ENCODE measurements at regions not wholly inside any gene's neighbourhood (a gene's known extent, or its start where the extent isn't known, plus 50 kb on each side); places are given as distances from the start of the nearest gene placed in this dataset.
"Not testable (repeated sequence)": the region's sequence is repeated elsewhere in the genome, so short reads cannot be mapped to it uniquely, and the experiment has no call there.

DNA sequence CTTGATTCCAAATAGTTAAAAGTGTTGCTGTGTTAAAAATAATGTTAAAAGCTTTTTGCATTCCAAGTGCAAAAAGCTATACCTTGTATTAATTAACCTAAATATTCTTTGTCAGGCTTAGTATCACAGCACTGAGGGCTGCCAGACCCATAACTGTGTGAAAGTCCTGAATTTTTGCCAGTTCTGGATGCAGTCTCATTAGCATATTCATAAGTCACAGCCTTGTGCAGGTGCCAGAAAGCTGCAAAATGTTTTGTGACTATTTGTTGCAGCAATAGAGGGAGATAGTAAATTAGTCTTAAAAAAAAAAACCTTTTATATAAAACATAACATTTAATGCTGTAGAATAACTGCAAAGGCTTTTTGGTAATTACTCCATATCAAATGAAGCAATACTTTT, 56.6 kb downstream of the SLITRK1 start:
- no peak for DNase-seq

DNA sequence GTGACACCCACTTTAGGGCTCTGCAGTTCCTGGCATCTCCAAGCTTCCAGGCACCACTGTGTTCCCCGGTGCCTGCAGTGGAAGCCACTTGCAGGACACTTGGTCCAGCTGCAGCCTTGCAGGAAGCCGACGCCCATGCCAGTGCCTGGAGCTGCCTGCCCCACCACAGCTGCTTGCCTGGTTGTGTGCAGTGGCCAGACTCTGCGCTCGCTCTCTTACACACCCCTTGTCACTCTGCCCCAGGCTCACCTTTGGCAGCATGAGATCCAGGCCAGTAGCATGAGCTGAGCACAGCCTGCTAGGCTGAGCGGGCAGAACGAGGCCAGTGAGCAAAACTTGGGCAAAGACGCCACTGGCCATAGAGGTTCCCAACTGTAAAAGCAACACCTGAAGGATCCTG, 57.7 kb downstream of the SLITRK1 start:
- no peak for DNase-seq

DNA sequence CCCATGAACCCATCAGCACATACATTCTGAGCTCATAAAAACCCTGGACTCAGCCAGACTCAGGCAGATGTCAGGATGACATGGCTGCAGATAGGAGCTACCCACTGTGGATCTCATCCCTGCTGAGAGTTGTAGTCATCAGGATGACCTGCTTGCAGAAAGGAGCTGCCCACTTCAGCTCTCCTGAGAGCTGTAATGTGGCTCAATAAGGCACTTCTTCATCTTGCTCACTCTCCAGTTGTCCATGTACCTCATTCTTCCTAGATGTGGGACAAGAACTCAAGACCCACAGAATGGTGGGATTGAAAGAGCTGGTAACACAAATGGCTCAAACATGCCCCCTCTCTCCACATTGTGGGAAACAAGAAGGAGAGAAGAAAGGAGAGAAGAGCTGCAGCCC, 58.2 kb downstream of the SLITRK1 start:
- DNase-seq: no peak

DNA sequence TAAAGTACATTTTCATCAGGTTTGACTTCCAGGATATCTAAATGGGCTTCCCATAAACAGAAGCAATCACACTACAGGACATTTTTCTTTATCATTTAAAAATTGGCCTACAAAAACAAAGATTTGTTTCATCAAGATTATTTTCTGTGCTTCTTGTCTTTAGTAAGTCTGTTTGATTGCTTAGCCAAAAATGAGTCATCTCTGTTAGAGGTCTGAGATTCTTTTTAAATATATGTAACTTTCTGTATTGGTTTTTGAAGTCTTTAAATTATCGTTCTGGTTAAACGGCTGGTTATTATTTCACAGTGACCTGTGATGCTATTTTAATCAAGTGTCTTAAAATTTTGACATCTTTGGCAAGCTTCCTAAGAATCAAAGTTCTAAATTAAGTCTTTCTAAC, 62.7 kb downstream of the SLITRK1 start:
- no peak for DNase-seq

DNA sequence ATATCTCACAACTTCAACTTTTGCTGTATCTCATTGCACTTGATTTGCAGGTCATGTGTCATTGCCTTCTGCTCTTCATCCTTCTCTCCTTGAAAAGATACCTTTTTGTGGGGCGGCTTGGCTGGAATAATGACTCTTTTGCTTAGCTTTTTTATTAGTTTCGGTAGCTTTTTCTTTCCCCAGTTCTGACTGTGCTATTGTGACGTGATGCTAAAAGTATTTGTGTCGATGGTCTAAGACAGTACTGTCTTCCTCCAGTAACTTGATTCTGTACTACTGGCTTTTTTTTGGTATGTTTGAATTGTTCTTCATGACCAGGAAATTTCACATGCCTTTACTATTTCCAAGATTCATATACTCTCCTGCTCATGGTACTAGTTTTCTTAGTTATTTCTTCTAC, 63.1 kb downstream of the SLITRK1 start:
- DNase-seq: no peak

DNA sequence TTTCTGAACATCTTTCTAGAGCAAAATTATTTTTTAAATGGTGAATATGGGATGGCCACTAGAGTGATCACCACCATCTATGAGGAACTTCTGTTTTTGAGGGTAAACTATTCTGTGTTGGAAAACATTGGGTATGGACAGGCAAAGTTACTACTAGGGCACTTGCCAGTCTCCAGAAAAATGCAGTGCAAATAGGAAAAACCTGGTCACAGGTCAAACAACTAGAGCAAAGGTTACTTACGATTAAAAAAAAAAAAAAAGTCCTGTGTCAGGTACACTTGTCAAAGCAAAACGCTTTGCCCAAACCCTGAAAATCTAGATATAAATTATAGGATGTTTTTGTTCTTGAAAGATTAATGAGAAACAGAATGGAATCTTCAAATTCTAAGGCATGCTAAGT, 66.2 kb downstream of the SLITRK1 start:
- no peak for DNase-seq

DNA sequence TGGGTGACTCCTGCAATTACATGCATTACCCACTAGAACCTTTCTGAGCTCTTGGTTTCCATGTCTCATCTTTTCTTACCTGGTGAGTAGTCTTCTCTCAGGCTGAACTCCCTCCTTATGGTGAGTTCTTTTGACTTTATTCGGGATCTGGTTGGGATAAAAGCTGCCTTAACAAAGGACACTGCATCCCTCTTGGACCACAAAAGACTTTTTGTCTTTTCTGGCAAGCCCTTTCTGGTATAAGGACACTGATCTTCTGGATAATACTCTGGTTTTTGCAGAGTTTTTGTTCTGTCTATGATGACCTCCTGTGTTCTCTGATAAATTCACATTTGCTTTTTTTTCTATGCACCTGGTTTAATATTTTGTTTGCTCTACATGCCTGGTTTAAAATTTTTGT, 66.7 kb downstream of the SLITRK1 start:
- DNase-seq: no peak

DNA sequence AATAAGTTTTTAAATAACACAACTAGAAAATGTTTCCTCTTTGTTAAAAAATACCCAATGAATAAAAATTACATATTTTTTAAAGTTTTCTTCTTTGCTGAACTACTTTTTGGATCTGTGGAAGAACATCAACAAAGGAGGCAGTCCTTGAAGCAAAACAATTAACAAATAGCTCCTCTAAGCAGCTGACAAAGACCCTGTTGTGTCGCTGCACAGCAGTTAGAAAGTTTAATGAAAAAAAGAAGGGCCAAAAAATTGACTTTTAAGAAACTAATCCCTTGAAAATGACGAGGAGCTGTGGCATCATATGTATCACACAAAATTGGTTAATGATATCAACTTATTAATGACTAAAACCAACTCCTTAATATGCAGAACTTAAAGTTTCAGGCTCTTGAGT, 72.1 kb downstream of the SLITRK1 start:
- no peak for DNase-seq

DNA sequence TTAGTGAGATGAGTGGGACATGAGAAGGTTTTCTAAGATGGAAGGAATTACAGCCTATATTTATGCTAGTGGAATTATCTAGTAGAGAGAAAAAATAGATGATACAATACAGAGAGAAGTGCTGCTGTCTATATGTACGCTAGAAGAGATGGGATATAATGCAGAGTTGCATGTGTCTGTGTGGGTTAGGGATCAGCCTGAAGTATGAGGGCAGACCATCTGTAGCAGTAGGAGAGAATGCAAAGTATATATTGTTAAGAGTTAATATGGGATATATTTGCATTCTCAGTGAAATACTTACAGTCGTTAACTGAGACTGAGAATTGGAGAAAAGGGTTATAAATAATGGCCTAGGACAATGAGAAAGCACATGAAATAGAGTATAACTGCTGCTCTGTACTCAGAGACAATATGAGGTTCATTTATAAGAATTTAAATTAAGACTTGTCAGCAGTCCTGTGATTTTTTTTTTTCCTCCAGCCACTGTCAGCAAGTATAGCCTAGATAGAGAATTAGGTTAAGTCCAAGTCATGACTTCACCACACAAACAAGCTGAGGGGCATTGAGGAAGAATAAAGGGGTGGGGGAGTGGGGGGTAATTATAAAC, 77.8 kb downstream of the SLITRK1 start:
- DNase-seq: no peak

DNA sequence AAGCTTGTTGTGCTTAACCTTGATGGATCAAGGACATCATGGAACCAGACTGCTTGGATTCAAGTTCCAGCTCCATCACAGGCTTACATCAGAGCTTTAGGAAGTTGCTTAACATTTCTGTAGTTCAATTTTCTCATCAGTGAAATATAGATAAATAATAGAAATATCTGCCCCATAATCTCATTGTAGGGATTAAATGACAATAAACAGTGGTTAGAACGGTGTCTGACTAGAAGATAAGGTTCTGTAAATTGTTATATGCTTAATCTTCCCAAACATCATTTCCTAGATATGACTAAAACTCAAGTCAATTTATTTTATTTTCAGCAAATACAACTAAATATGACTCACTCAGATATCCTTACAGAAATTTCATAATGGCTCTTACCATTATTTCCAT, 83.5 kb downstream of the SLITRK1 start:
- DNase-seq: no peak

DNA sequence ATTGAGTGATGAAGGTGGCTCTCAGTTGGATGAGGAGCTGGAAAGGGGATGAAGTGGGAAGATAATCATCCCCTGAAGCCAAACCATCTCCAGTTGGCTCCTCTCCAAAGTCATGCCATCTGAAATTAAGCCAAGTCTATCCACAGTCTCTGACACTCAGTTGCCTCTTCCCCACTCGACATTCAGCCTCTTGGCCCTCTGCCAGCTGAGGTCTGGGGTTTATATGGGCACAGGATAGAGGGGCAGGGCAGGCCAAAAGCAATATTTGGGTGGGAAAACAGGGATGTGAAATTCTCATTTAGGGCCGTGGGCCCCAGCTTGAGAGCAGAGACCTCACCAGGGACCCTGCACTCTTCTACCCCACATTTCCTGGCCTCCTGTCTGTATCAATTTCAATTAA, 85.9 kb downstream of the SLITRK1 start:
- no peak for DNase-seq

DNA sequence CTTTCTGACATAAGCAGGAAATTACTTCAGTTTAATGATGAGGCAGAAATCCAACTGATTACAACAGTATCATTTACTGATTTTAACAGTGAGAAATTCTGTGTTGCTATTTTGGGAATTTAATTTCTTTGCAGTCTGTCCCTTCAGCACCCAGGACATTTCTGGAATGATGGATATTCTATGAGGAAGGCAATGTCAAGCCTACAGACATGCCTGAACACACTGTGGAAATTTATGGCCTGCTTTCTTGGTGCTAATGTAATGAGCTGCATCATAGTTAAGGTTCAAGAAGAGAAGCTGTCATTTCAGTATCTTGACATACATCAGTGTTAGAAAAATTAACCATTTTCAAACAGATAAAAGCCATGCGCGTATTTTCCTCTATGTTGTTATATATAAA, 87.7 kb downstream of the SLITRK1 start:
- DNase-seq: no peak

DNA sequence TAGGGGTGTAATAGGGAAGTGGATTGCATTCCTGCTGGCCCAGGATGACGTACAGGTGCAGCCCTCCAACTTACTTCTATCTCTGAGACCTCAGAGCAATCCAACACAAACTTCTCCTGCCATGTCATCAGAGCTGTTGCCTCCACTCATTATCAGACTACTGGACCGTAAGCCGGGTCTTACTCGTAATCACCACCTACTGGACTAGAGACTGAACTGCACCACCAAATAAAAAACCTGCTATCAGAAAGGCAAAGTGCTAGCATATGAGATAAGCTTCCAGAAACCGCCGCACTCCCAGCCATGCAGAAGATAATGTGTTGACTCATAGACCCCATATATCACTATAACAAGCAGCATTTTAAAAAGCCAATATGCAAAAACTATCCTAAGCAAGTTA, 102.0 kb downstream of the SLITRK1 start:
- DNase-seq: no peak

DNA sequence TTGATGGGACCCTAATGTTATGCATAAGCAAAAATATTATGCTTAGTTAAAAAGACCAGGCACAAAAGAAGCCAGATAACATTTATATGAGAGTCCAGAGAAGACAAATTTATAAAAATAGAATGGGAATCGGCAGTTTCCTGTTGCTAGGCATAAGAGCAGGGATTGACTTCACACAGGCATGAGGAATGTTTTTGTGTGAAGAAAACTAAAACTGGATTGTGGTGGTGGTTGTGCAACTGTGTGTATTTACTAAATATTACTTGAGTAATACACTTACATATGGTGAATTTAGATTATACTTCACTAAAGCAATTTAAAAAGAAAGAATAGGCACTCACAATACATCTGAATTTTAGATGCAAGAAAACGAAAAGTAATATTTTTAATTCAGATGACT, 108.3 kb downstream of the SLITRK1 start:
- no peak for DNase-seq

DNA sequence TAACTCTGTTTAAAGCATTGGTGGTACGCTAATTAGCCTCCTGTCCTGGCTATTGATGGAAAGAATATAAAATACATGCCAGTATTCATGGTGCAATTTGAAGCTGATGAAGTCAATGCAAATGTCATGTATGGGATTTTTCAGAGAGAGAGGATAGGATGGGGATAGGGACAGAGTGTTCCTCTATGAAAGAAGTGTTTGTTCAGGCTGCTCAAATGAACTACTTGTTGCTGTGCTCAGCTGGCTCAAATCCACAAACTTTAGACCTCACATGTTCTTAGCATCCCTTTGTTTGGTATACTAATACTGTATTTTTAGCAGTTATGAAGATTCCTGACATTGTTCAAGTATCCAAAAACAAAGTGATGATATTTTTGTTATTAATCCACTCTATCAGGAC, 116.5 kb downstream of the SLITRK1 start:
- no peak for DNase-seq

DNA sequence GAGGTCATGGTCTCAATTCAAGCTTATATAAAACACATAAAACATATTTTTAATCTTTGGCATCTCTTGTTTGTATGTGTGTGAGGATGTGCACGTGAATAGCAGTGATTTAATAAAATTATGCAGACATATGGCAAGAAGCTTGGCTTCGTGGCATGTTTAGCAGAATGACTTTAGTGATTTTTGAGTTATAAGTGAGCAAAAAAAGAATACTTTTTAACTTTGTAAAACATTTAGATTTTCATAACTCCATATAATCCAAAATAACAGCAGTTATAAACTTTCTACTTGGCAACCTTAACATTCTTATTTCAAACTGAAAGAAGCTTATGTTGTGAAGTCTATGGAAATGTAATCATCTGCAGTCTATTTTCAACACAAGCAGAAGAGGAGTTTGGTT, 120.6 kb downstream of the SLITRK1 start:
- DNase-seq: no peak

DNA sequence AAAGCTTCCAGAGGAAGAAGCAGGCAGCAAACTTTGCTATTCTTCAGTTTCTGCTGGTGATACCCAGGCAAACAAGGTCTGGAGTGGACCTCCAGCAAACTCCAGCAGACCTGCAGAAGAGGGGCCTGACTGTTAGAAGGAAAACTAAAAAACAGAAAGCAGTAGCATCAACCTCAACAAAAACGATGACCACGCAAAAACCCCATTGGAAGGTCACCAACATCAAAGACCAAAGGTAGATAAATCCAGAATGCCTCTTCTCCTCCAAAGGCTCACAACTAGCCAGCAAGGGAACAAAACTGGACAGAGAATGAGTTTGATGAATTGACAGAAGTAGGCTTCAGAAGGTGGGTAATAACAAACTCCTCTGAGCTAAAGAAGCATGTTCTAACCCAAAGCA, 127.1 kb downstream of the SLITRK1 start:
- DNase-seq: not testable (repeated sequence)

DNA sequence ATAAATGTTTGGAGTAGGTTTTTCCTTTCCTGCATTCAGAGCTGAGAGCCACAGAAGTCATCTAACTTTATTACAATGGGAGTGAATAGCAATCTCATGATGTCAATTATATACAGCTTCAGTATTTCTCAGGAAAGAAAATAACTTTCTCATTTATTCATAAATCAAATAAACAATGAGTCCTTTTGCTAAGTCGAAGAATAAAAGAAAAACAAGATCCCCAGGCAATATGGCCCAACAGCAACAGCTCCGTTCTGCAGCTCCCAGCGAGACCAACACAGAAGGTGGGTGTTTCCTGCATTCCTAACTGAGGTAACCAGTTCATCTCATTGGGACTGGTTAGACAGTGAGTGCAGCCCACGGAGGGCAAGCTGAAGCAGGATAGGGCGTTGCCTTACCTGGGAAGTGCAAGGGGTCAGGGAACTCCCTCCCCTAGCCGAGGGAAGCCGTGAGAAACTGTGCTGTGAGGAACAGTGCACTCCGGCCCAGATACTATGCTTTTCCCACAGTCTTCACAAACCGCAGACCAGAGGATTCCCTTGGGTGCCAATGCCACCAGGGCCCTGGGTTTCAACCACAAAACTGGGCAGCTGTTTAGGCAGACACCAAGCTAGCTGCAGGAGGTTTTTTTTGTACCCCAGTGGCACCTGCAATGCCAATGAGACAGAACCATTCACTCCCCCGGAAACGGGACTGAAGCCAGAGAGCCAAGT, 128.2 kb downstream of the SLITRK1 start:
- DNase-seq: no peak

DNA sequence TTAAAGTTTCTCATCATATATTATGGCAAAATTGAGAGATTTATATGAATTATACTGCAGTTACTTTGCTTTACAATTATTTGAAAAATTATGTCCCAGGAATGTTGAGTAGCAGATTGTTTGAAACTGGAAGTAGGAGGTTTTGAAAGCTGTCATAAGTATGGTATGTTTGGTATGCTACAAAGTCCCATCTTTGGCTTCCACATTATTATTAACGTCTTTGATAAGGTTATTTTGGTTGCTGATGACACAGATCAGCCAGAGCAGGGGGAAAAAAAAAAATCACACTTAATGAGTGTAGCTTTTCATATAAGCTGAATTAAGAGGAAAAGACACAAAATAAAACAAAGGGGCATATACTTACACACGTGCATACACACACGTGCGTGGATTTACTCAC, 130.1 kb downstream of the SLITRK1 start:
- DNase-seq: no peak

DNA sequence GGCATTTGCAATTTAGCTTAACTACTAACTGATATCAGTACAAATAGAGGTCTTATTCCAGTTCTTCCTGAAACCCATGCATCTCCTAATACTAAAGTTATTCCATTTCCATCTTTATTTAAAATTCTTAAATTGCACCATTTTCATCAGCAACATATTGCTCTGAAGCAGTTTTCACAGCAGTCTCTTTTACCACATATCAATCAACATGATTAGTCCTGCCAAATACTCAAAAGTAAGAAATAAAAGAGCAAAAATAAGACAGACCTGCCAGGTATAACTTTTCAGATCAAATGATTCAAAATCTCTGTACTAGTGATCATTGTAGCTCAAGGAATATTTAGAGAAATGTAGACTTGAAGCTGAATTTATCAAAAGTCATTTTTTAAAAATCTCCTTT, 141.7 kb downstream of the SLITRK1 start:
- DNase-seq: no peak

DNA sequence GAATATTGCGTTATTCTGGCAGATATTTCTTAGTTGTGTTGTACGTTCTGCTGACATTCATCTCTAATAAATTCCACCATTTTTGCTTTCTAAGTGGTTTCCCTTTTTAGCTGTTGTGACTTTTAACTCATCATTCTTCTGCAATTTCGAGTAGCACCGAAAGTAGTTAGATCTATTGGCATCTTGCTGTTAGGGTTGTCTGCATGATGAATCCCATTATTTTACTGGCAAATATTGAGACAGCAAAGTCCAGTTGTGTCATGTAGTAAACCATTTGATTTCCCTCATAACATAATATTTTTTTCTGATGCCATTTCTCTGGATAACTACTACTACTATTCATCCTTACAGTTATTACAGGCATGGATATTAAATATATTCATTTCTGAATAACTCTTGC, 143.9 kb downstream of the SLITRK1 start:
- no peak for DNase-seq

DNA sequence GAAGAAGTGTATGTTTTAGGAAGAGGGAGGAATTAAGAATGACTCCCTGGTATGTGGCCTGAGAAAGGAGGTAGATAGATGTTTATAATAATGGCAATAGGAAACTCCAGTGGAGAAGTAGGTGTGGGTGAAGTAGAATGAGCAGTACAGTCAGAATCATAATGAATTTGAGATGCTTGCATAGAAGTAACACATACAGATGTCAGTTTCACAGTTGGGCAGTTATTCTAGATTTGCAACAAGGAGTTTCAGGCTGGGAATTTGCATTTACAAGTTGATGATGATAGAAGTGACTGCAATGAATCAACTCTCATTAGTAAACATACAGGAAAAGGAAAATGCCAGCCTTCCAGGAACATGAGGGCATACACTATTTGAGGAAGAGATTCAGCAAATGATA, 149.0 kb downstream of the SLITRK1 start:
- DNase-seq: no peak

DNA sequence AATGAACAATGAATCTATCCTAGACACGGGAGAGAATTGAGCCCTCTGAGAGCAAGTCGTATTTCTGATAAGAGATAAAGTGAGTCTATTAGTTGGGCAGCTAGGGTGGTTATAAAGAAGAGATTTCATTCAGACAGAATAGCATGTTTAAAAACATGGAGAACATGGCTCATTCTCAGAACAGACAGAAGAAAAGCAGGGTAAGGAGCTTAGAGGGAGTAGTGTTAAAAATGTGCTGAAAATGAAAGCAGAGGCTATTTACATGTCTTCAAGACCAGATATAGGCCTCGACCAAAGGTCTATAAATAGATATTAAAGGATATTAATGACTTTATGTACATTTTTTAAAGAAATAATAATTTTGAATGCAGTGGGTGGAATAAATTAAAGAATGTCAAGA, 149.5 kb downstream of the SLITRK1 start:
- no peak for DNase-seq

DNA sequence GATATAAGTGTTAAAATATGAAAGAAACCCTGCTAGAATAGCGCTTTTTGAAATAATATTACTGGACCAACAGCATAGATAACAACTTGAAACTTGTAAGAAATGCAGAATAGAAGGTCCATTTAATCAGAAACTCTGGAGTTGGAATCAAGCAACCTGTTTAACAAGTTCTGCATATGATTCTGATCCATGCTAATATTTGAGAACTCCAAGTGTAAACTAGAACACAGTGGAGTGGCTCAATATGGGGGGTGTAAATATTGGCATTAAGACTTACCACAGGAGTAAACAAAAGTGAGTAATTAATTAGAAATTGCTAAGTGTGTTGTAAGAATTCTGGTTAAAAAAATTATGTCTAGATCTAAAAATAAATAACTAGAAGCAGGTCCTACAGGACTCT, 151.2 kb downstream of the SLITRK1 start:
- DNase-seq: no peak

DNA sequence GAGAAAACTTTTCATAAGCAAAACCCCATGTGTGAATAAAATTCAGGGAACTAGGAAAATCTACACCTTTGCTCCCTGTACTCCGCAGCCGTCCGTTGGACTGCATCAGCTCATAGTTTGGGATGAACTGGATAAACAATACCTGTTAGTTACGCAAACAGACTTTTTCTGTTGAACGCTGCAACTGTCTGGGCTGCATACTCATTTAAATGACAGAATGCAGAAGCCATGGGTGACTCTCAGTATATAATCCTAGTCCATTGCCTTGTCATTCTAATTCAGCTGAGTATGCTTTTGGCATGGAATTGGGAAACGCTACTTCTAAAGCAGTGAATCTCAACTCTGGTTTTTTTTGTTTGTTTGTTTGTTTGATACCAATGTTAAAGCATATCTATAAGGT, 151.6 kb downstream of the SLITRK1 start:
- no peak for DNase-seq

Data from activated gamma-delta T cell (primary cell).